ENCODE measurements at regions not wholly inside any gene's neighbourhood (a gene's known extent, or its start where the extent isn't known, plus 50 kb on each side); places are given as distances from the start of the nearest gene placed in this dataset.

- DNase-seq (ENCODE audit: low read depth) = no peak
- no peak overlapping the region for H3K4me3 ChIP-seq (ENCODE audit: low read depth, low read length)
- TF ChIP-seq, protein P1, sequence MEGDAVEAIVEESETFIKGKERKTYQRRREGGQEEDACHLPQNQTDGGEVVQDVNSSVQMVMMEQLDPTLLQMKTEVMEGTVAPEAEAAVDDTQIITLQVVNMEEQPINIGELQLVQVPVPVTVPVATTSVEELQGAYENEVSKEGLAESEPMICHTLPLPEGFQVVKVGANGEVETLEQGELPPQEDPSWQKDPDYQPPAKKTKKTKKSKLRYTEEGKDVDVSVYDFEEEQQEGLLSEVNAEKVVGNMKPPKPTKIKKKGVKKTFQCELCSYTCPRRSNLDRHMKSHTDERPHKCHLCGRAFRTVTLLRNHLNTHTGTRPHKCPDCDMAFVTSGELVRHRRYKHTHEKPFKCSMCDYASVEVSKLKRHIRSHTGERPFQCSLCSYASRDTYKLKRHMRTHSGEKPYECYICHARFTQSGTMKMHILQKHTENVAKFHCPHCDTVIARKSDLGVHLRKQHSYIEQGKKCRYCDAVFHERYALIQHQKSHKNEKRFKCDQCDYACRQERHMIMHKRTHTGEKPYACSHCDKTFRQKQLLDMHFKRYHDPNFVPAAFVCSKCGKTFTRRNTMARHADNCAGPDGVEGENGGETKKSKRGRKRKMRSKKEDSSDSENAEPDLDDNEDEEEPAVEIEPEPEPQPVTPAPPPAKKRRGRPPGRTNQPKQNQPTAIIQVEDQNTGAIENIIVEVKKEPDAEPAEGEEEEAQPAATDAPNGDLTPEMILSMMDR (conservative IDR thresholded peaks at IDR 0.05; ENCODE audit: low read depth, low read length) = no peak
These were observed 66.8 kb upstream of the SMAD1 start for GRCh38 chr4:145414841-145415240.

- no peak overlapping the region for H3K4me3 ChIP-seq (ENCODE audit: low read depth, low read length)
- TF ChIP-seq, protein P1 (conservative IDR thresholded peaks at IDR 0.05; ENCODE audit: low read depth, low read length) = no peak
- no peak for DNase-seq (ENCODE audit: low read depth)
These were observed 67.4 kb upstream of the SMAD1 start for GRCh38 chr4:145414226-145414625.

DNA sequence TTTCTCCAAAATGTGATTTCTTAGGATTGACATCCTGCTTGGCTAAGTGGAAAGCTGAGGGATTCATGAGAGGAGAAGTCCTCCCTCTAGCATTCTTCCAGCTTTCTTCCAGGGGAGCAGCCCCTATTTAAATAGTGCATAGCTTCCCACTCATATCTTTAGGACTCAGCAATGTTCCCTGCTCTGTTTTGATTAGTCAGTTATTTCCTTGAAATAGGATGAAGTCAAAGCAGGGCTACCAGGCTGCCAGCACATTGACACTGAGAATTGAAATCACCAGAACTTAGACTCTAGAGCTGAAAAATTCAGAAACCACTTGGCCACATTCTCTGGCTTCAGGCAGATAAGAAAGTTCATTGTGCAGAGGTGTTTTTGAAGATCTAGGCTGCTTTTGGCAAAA lies 74.7 kb upstream of the SMAD1 start:
- no peak for DNase-seq (ENCODE audit: low read depth)
- TF ChIP-seq, protein P1 (conservative IDR thresholded peaks at IDR 0.05; ENCODE audit: low read depth, low read length) = no peak
- no peak overlapping the region for H3K4me3 ChIP-seq (ENCODE audit: low read depth, low read length)

DNA sequence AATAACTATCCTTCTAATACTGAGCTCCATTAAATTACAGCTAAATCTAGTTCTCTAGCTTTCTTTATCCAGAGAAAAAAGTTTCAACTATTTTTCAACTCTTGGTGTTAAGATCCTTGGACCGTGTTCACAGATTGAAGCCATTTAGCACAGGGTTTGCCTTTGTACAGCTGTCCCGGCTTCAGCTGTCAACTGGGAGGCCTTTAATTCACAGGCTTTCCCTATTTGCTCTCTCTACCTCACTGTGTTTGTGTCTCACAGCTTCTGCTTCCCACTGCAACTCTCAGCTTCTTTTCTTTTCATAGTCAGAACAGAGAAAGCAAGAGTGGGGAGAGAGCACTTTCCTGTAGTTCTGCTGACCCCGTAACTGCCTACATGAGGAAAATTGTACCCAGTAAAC lies 76.9 kb upstream of the SMAD1 start:
- TF ChIP-seq, protein P1 (conservative IDR thresholded peaks at IDR 0.05; ENCODE audit: low read depth, low read length) = no peak
- no peak overlapping the region for H3K4me3 ChIP-seq (ENCODE audit: low read depth, low read length)
- DNase-seq (ENCODE audit: low read depth) = no peak

DNA sequence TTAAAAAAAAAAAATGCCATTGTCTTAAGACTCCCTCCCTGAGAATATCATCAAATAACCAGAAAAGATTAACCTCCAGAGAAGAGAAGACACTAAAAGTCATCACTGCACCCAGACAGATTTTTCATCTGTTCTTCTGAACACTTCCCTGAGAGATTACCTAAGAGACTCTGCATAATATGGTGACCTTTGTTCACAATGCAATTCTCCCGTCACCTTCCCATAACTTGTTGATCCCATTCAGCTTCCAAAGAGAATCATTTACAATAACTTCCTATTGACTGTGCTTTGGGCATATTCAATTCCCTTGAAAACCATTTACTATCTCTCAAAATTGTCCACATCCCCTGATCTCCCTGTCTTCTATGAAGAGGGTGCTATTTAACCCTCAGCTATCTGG lies 85.1 kb upstream of the SMAD1 start:
- no peak for DNase-seq (ENCODE audit: low read depth)
- H3K4me3 ChIP-seq (ENCODE audit: low read depth, low read length) = no peak overlapping the region

DNA sequence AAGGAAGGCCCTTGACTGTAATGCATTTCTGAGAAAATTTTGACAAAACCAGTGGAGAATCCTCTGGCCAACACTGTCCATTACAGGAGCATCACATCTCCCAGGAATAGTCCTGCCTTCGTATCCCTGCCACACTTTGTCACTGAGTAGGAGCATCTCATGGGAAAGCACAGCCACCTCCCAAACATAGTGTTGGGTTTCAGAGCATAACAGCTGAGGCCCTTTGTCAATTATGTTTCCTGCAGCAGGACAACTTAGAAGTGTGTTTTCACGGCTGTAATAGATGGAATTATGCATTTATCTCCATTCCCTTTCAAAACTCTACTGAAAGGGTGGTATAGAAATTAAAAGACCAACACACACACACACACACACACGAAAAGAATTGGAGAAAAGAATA lies 91.1 kb upstream of the SMAD1 start:
- no peak for DNase-seq (ENCODE audit: low read depth)
- no peak overlapping the region for H3K4me3 ChIP-seq (ENCODE audit: low read depth, low read length)
- TF ChIP-seq, protein P1 (conservative IDR thresholded peaks at IDR 0.05; ENCODE audit: low read depth, low read length) = no peak

More for the DNA sequence above, 85.1 kb upstream of the SMAD1 start:
- TF ChIP-seq, protein P1 (conservative IDR thresholded peaks at IDR 0.05; ENCODE audit: low read depth, low read length) = no peak

DNA sequence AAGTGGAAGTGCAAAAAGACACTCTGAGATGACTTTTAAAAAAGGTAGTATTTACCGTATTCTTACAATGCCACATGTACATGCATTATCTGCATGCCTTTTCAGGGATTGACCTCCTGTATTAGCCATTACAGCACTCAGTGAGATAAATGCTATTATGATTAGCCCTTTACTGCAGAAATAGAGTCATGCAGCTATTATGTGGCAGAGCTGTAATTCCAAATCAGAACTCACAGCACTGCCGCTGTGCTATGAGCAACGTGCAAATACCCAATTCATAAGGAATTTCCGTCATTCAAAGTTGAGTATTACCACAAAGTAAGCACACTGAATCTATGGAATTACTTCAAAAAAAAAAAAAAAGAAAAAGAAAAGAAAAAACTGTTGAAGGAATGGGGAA lies 92.1 kb upstream of the SMAD1 start:
- no peak overlapping the region for H3K4me3 ChIP-seq (ENCODE audit: low read depth, low read length)
- TF ChIP-seq, protein P1 (conservative IDR thresholded peaks at IDR 0.05; ENCODE audit: low read depth, low read length) = no peak
- DNase-seq (ENCODE audit: low read depth) = no peak

Measured in choroid plexus epithelial cell (primary cell).